Left kidney (tissue), 1 donor: ENCODE measurements at regions not wholly inside any gene's neighbourhood (a gene's known extent, or its start where the extent isn't known, plus 50 kb on each side); places are given as distances from the start of the nearest gene placed in this dataset.
"Not testable (repeated sequence)": the region's sequence is repeated elsewhere in the genome, so short reads cannot be mapped to it uniquely, and the experiment has no call there.

Source experiments
- DNase-seq: peaks from one replicate; pipeline ENCODE4 v3.0.0-alpha.2; 2013

GRCh38 chr6:82419132-82419581 lies 55.5 kb downstream of the TPBG start:
- no peak for DNase-seq

DNA sequence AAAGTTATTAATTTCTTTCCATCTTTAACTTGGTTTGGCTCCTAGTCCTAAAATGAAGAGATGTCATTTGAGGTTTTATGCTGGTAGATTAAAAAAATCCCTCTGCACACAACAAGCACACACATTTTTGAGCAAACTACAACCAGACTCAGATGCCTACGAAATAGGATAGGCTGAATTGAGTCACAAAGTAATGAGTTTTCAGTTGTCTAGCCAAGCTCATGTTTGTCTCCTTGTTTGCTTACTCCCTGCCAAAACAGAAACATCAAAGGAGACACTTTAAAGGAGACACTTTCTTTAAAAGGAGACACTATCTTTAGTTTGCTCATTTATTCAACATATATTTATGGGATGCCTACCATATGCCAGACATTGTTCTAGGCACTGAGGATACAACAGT lies 56.2 kb downstream of the TPBG start:
- DNase-seq: no peak

GRCh38 chr6:82430611-82431010 lies 67.0 kb downstream of the TPBG start:
- no peak for DNase-seq

GRCh38 chr6:82436740-82437139 lies 73.1 kb downstream of the TPBG start:
- no peak for DNase-seq

DNA sequence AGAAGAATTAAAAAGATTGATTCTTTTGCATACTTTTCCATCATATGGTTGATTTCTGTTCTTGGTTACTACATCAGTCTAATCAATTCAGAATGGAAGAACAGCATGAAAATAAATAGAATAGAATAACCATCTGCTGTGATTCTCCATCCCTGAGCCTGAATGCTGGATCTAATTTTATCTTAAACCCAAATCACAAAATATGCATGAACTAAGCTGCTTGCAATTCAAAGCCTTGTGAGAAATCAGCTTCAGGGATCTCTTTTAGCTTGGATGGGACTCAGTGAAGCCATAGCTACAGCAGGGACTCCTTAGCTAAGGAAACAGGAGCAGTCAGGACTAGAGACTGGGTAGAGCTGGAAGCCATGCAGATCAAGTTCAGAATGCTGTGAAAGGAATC lies 74.1 kb downstream of the TPBG start:
- DNase-seq: no peak

GRCh38 chr6:82441047-82441855 lies 77.6 kb downstream of the TPBG start:
- DNase-seq: no peak

- DNase-seq: no peak
Observed at GRCh38 chr6:82442061-82442719, 78.6 kb downstream of the TPBG start.

- no peak for DNase-seq
Observed at GRCh38 chr6:82458147-82458546, 94.5 kb downstream of the TPBG start.

GRCh38 chr6:82458705-82459104 lies 95.1 kb downstream of the TPBG start:
- no peak for DNase-seq

DNA sequence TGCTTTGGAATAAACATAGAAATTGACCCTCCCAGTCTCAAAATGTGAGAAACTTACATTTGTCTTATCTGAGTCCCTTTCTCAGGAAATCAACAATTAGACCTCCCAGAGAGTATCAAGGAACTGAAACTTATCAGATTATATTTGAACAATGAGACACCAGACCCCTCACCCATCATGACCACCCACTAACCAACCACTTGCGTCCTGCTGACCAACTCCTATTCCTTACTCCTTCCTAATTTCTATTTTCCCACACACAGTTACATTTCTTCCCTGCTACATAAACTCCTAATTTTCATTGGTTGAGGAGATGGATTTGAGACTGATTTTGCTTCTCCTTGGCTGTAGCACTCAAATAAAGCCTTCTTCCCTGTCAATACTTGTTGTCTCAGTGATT lies 97.9 kb downstream of the TPBG start:
- no peak for DNase-seq

GRCh38 chr6:82467338-82467737 lies 103.7 kb downstream of the TPBG start:
- DNase-seq: no peak

- not testable (repeated sequence) for DNase-seq
Observed at GRCh38 chr6:82470123-82470522, 106.5 kb downstream of the TPBG start.

DNA sequence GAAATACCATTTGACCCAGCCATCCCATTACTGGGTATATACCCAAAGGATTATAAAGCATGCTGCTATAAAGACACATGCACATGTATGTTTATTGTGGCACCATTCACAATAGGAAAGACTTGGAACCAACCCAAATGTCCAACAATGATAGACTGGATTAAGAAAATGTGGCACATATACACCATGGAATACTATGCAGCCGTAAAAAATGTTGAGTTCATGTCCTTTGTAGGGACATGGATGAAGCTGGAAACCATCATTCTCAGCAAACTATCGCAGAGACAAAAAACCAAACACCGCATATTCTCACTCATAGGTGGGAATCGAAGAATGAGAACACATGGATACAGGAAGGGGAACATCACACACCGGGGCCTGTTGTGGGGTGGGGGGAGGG lies 111.5 kb downstream of the TPBG start:
- not testable (repeated sequence) for DNase-seq

- DNase-seq: no peak
Observed at GRCh38 chr6:82484001-82484400, 120.4 kb downstream of the TPBG start.

DNA sequence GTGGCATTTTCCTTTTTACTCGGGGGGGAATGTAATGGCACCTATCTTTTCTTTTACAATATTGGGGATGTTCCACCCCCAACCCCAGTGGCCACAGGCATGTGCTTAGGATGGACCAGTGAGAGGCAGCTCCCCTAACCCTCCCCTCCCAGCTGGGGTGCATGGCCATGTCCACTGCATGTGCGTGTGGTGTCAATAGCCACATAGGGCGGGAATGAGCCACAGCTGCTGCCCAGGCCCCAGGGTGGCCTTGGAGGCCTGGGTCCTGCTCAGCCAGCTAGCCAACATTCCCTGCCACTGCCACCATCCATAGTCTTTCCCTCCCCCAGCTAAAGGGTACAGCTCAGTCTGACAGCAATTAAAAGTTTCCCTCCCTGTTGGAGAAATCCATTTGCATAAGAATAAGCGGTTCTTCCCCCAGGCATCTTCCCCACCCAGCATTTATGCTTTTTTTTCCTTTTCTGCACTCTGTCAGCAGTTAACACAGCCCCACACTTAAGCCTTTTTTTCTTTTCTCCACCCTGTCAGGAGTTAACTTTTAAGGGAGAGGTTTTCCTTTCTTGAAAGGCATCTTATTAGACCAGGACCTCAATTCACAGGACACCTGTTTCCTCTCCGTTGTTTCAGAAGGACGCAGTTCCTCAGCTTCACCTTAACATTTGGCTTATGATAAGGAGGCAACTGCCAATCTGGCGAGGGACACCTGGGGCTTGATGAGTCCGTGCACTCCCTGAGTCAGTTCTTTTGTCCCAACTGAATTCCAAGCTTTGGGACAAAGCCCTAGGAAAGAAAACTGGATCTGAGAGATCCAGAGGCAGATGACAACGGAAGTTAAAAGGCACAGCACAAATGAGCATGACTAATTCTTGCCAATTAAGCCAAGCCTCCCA lies 121.4 kb downstream of the TPBG start:
- no peak for DNase-seq

GRCh38 chr6:82487895-82488294 lies 124.3 kb downstream of the TPBG start:
- no peak for DNase-seq

GRCh38 chr6:82488403-82488802 lies 124.8 kb downstream of the TPBG start:
- no peak for DNase-seq

DNA sequence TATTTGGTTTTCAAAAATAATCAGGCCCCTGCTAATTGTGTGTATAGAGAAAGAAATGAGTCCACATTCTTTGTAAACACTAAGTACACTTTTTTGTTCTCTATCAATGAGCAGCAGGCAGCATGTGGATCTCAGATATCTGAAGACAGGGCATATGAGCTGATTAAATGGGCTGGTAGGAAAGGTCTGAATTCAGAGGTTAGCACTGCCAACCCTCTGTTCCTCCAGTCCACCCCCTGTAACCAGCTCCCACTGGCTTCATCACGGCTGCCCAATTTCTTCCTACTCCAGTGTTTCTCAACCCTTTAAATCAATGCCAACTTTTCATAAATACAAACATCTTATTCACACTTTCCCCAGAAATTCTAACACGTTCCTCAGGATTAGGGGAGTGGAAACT lies 128.5 kb downstream of the TPBG start:
- no peak for DNase-seq

- DNase-seq: no peak
Observed at GRCh38 chr6:82493467-82493866, 129.8 kb downstream of the TPBG start.

- DNase-seq: peak; percentile 4
Observed at GRCh38 chr6:82494367-82494766, 130.8 kb downstream of the TPBG start.

DNA sequence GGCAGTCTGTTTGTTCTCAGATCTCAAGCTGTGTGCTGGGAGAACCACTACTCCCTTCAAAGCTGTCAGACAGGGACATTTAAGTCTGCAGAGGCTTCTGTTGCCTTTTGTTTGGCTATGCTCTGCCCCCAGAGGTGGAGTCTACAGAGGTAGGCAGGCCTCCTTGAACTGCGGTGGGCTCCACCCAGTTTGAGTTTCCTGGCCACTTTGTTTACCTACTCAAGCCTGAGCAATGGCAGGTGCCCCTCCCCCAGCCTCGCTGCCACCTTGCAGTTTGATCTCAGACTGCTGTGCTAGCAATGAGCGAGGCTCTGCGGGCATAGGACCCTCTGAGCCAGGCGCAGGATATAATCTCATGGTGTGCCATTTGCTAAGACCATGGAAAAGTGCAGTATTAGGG lies 138.3 kb downstream of the TPBG start:
- not testable (repeated sequence) for DNase-seq

DNA sequence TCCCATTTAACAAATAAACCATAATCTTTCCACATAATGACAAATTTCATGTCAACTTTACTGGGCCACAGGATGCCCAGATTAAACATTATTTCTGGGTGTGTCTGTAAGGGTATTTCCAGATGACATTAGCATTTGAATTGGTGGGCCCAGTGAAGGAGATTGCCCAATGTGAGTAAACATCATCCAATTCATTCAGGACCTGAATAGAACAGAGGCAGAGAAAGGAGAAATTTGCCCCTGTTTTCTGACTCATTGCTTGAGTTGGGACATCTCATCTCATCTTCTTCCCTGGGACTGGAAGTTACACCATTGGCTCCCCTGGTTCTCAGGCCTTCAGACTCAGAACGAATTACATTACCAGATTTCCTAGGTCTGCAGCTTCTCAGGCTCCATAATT lies 142.9 kb downstream of the TPBG start:
- DNase-seq: no peak

DNA sequence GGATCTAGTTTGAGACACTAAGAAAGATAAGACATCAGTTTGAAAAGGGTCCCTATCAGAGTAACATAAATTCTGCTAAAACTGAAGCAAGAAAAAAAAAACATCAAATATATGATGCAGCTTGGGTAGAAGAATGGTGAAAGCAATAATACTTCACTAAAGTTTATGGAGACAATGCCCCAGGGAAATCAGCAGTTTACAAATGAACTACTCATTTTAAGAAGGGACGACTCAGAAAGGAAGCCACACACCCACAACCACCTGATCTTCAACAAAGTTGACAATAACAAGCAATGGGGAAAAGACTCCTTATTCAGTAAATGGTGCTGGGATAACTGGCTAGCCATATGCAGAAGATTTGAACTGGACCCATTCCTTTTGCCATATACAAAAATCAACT lies 143.5 kb downstream of the TPBG start:
- DNase-seq: no peak
